ENCODE measurements at regions not wholly inside any gene's neighbourhood (a gene's known extent, or its start where the extent isn't known, plus 50 kb on each side); places are given as distances from the start of the nearest gene placed in this dataset.
"Not testable (repeated sequence)": the region's sequence is repeated elsewhere in the genome, so short reads cannot be mapped to it uniquely, and the experiment has no call there.

DNA sequence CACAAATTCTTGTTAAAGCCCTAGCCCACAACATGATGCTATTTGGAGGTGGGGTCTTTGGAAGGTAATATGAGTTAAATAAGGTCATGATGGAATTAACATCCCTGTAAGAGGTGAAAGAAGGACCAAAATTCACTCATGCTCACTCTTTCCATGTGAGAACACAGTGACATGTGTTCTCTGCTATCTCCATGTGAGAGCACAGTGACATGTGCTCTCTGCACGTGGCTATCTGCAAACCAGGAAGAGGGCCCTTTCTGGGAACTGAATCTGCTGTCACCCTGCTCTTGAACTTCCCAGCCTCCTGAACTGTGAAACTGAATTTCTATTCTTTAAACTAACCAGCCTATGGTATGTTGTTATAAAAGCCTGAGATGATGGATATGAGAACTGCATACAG is 1159.4 kb upstream of the ADGRB3 start:
- Histone ChIP-seq H3K36me3 (ENCODE audit: control insufficient read depth, insufficient read depth, low read length) (no peaks in the 10 kb centered on the region), H3K4me3 (replicated peaks; ENCODE audit: low read depth, low read length) (no peak overlapping the region), H3K27me3 (replicated peaks; ENCODE audit: control insufficient read depth, insufficient read depth, low read length) (no peaks in the 10 kb centered on the region)
- TF ChIP-seq, protein P1, sequence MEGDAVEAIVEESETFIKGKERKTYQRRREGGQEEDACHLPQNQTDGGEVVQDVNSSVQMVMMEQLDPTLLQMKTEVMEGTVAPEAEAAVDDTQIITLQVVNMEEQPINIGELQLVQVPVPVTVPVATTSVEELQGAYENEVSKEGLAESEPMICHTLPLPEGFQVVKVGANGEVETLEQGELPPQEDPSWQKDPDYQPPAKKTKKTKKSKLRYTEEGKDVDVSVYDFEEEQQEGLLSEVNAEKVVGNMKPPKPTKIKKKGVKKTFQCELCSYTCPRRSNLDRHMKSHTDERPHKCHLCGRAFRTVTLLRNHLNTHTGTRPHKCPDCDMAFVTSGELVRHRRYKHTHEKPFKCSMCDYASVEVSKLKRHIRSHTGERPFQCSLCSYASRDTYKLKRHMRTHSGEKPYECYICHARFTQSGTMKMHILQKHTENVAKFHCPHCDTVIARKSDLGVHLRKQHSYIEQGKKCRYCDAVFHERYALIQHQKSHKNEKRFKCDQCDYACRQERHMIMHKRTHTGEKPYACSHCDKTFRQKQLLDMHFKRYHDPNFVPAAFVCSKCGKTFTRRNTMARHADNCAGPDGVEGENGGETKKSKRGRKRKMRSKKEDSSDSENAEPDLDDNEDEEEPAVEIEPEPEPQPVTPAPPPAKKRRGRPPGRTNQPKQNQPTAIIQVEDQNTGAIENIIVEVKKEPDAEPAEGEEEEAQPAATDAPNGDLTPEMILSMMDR (IDR thresholded peaks at IDR 0.05; ENCODE audit: insufficient read depth, low read length, poor library complexity, severe bottlenecking): no peak
- no peak for DNase-seq (ENCODE audit: extremely low read depth, insufficient read length)

DNA sequence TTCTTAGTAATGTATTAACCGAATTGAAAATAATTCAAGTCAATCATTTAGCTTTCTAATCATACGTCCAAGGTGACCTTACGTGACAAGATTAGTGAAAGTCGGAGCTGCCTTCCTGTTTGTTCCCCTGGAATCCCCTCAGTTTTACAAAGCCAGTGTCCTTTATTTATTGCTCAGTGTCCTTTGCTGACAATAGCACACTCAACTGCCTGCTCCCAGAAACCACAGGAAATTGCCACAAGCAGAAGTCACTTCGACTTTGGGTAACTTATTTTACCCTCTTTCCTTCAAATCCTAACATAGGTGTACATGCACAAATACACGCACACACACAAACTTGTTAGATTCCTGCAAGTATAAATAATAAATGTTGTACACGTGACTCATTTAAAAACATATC is 1167.7 kb upstream of the ADGRB3 start:
- no peak overlapping the region for H3K4me3 ChIP-seq (replicated peaks; ENCODE audit: low read depth, low read length)
- no peaks in the 10 kb centered on the region for H3K27me3 ChIP-seq (replicated peaks; ENCODE audit: control insufficient read depth, insufficient read depth, low read length)
- no peak for DNase-seq (ENCODE audit: extremely low read depth, insufficient read length)
- TF ChIP-seq, protein P1 (IDR thresholded peaks at IDR 0.05; ENCODE audit: insufficient read depth, low read length, poor library complexity, severe bottlenecking): no peak
- no peaks in the 10 kb centered on the region for H3K36me3 ChIP-seq (ENCODE audit: control insufficient read depth, insufficient read depth, low read length)

DNA sequence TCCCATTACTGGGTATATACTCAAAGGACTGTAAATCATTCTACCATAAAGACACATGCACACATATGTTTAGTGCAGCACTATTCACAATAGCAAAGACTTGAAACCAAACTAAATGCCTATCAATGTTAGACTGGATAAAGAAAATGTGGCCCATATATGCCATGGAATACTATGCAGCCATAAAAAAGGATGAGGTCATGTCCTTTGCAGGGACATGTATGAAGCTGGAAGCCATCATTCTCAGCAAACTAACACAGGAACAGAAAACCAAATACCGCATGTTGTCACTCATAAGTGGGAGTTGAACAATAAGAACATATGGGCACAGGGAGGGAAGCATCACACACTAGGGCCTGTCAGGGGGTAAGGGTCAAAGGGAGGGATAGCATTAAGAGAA is 1172.4 kb upstream of the ADGRB3 start:
- not testable (repeated sequence) for H3K27me3 ChIP-seq (replicated peaks; ENCODE audit: control insufficient read depth, insufficient read depth, low read length); DNase-seq (ENCODE audit: extremely low read depth, insufficient read length); H3K4me3 ChIP-seq (replicated peaks; ENCODE audit: low read depth, low read length); H3K36me3 ChIP-seq (ENCODE audit: control insufficient read depth, insufficient read depth, low read length)

DNA sequence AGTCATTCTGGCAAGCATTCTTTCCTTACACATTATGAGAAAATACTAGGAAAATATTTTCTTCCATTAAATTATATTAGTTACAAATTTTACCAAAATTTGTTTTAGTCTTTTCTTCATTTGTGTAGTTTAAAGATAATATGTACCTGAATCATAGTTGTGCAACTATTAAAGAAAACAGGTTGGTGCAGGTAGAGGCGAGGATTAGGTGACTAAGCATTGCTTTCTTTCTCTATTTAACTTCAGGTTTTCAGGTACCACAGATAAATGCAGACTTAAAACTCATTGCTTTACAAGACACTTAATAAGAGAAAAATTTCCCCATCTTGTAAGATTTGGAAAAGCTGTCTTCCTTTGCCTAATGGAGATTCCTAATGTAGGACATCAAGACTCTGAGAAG is 1175.5 kb upstream of the ADGRB3 start:
- H3K27me3 ChIP-seq (replicated peaks; ENCODE audit: control insufficient read depth, insufficient read depth, low read length): no peaks in the 10 kb centered on the region
- no peaks in the 10 kb centered on the region for H3K36me3 ChIP-seq (ENCODE audit: control insufficient read depth, insufficient read depth, low read length)
- TF ChIP-seq, protein P1 (IDR thresholded peaks at IDR 0.05; ENCODE audit: insufficient read depth, low read length, poor library complexity, severe bottlenecking): no peak
- no peak overlapping the region for H3K4me3 ChIP-seq (replicated peaks; ENCODE audit: low read depth, low read length)
- no peak for DNase-seq (ENCODE audit: extremely low read depth, insufficient read length)

DNA sequence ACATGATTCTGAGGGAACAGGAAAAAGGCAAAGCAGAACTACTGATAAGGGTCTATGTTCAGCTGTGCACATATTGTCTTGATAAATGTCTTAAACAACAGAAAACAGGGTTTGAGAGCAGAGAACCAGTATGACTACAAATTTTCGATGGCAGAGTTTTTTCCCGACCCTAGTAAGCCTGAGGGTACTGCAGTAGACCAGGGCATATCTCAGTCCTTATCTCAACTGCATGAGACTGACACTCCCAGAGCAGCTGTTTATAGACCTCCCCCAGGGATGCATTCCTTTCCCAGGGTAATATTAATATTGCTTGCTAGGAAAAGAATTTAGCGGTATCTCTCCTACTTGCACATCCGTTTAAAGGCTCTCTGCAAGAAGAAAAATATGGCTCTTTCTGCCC is 1176.8 kb upstream of the ADGRB3 start:
- no peak for DNase-seq (ENCODE audit: extremely low read depth, insufficient read length)
- Histone ChIP-seq H3K36me3 (ENCODE audit: control insufficient read depth, insufficient read depth, low read length) (no peaks in the 10 kb centered on the region), H3K27me3 (replicated peaks; ENCODE audit: control insufficient read depth, insufficient read depth, low read length) (no peaks in the 10 kb centered on the region), H3K4me3 (replicated peaks; ENCODE audit: low read depth, low read length) (no peak overlapping the region)
- TF ChIP-seq, protein P1 (IDR thresholded peaks at IDR 0.05; ENCODE audit: insufficient read depth, low read length, poor library complexity, severe bottlenecking): no peak

DNA sequence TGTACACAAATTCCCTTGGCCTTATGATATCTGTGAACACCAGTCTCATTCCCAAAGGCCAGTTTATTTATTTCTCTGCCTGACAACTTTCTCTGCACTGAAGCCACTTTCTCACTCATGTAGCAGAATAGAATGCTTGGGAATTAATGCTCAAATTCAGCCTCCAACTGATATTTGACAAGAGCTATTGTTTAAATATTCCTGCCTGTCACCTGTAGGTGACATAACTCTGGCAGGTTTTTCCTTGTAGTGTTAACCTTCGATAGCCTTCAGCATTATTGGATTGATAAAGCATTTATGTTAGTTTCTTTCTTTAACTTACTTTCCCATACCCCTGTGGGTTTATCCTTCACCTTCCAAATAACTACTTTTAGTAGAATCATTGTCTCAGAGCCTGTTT is 1183.2 kb upstream of the ADGRB3 start:
- Histone ChIP-seq H3K27me3 (replicated peaks; ENCODE audit: control insufficient read depth, insufficient read depth, low read length) (no peaks in the 10 kb centered on the region), H3K4me3 (replicated peaks; ENCODE audit: low read depth, low read length) (no peak overlapping the region), H3K36me3 (ENCODE audit: control insufficient read depth, insufficient read depth, low read length) (no peaks in the 10 kb centered on the region)
- DNase-seq (ENCODE audit: extremely low read depth, insufficient read length): no peak
- TF ChIP-seq, protein P1 (IDR thresholded peaks at IDR 0.05; ENCODE audit: insufficient read depth, low read length, poor library complexity, severe bottlenecking): no peak
